GM23338 (cell line): ENCODE measurements at regions not wholly inside any gene's neighbourhood (a gene's known extent, or its start where the extent isn't known, plus 50 kb on each side); places are given as distances from the start of the nearest gene placed in this dataset.

ENCODE experiments used
- ATAC-seq: fragments of 200-7000 bp; cut with Tn5 transposase; 3 replicates; pipeline ENCODE4 v1.9.1; 2020
- DNase-seq: peaks from one replicate; pipeline ENCODE4 v3.0.0-alpha.2; 2015; ENCODE audit warnings: low spot score
- H2AFZ ChIP-seq: fragments of 200-600 bp; sonication (generic); 2 replicates; pipeline ENCODE4 v1.8.0; 2016; ENCODE audit warnings: antibody characterized with exemption, mild to moderate bottlenecking, moderate library complexity
- H3F3A ChIP-seq: fragments of 200-600 bp; sonication (generic); replicated peaks from 2 replicates; pipeline ENCODE4 v1.8.0; 2017; ENCODE audit warnings: antibody characterized with exemption, mixed run types, low read depth
- H3K27ac ChIP-seq: fragments of 200-600 bp; sonication (generic); 2 replicates; pipeline ENCODE4 v1.6.1; 2016; ENCODE audit warnings: low read depth
- H3K27me3 ChIP-seq: fragments of 200-600 bp; sonication (generic); 2 replicates; pipeline ENCODE4 v1.8.0; 2016; ENCODE audit warnings: mild to moderate bottlenecking, mixed run types, moderate library complexity; ENCODE audit not compliant: insufficient read depth
- H3K36me3 ChIP-seq: fragments of 200-600 bp; sonication (generic); 2 replicates; pipeline ENCODE4 v1.8.0; 2016; ENCODE audit warnings: mild to moderate bottlenecking; ENCODE audit not compliant: insufficient read depth
- H3K4me1 ChIP-seq: fragments of 200-600 bp; sonication (generic); 2 replicates; pipeline ENCODE4 v1.8.0; 2016; ENCODE audit warnings: mild to moderate bottlenecking, moderate library complexity; ENCODE audit not compliant: insufficient read depth
- H3K4me2 ChIP-seq: fragments of 200-600 bp; sonication (generic); 2 replicates; pipeline ENCODE4 v1.7.1; 2017; ENCODE audit warnings: mixed run types
- H3K4me3 ChIP-seq: fragments of 200-600 bp; sonication (generic); 2 replicates; pipeline ENCODE4 v1.6.1; 2016; ENCODE audit warnings: mixed run types
- H3K79me2 ChIP-seq: fragments of 200-600 bp; sonication (generic); replicated peaks from 2 replicates; pipeline ENCODE4 v1.8.0; 2017; ENCODE audit warnings: mild to moderate bottlenecking; ENCODE audit not compliant: insufficient read depth
- H3K9me2 ChIP-seq: fragments of 200-600 bp; sonication (generic); 2 replicates; pipeline ENCODE4 v1.8.0; 2017; ENCODE audit not compliant: insufficient read depth
- H4K20me1 ChIP-seq: fragments of 200-600 bp; sonication (generic); replicated peaks from 2 replicates; pipeline ENCODE4 v1.8.0; 2017; ENCODE audit warnings: mild to moderate bottlenecking; ENCODE audit not compliant: insufficient read depth
- H3K27ac Mint-ChIP-seq: 2 replicates; pipeline ENCODE4 v1.8.0; 2020; ENCODE audit warnings: inconsistent platforms, mild to moderate bottlenecking, moderate library complexity, mixed read lengths
- H3K27me3 Mint-ChIP-seq: 3 replicates; pipeline ENCODE4 v1.8.0; 2022; ENCODE audit warnings: low read depth, mild to moderate bottlenecking, moderate library complexity, mixed read lengths, inconsistent platforms; ENCODE audit not compliant: insufficient read depth, poor library complexity
- H3K36me3 Mint-ChIP-seq: 3 replicates; pipeline ENCODE4 v1.8.0; 2021; ENCODE audit warnings: low read depth, mild to moderate bottlenecking, inconsistent platforms, moderate library complexity, mixed read lengths
- H3K4me1 Mint-ChIP-seq: 3 replicates; pipeline ENCODE4 v1.8.0; 2020; ENCODE audit warnings: mild to moderate bottlenecking, inconsistent platforms, mixed read lengths
- H3K4me3 Mint-ChIP-seq: 3 replicates; pipeline ENCODE4 v1.8.0; 2021; ENCODE audit warnings: moderate library complexity, mild to moderate bottlenecking, inconsistent platforms, mixed read lengths
- H3K9me3 Mint-ChIP-seq: 3 replicates; pipeline ENCODE4 v1.8.0; 2020; ENCODE audit warnings: moderate library complexity, mild to moderate bottlenecking, inconsistent platforms, mixed read lengths
- CREB1 ChIP-seq: fragments of 250-450 bp; sonication (Bioruptor Pico); IDR thresholded peaks from 2 replicates; pipeline ENCODE4 v1.5.0; 2020; ENCODE audit warnings: low read depth, mild to moderate bottlenecking, moderate library complexity
- CTCF ChIP-seq, 2 experiments: fragments of 200-600 bp in 1 of 2; sonication (generic) in 1 of 2; conservative IDR thresholded peaks; 2 replicates each; pipeline versions ENCODE4 v1.5.1 to v1.6.1; 2016 to 2017; ENCODE audit warnings: antibody characterized with exemption in 2 of 2, low read depth in 2 of 2, mild to moderate bottlenecking in 2 of 2, moderate library complexity in 1 of 2
- ETS1 ChIP-seq: IDR thresholded peaks from 2 replicates; pipeline ENCODE4 v1.6.1; 2016; ENCODE audit warnings: antibody characterized with exemption
- EZH2 ChIP-seq: fragments of 200-600 bp; sonication (generic); IDR thresholded peaks from one replicate; pipeline ENCODE4 v1.8.0; 2017; ENCODE audit warnings: antibody characterized with exemption, mild to moderate bottlenecking, low read depth; ENCODE audit not compliant: unreplicated experiment
- EZH2phosphoT487 ChIP-seq: fragments of 200-600 bp; sonication (generic); IDR thresholded peaks from one replicate; pipeline ENCODE4 v1.8.1; 2018; ENCODE audit warnings: antibody characterized with exemption; ENCODE audit not compliant: unreplicated experiment
- JUNB ChIP-seq: IDR thresholded peaks from one replicate; pipeline ENCODE4 v1.6.1; 2016; ENCODE audit warnings: antibody characterized with exemption; ENCODE audit not compliant: unreplicated experiment
- NANOG ChIP-seq: IDR thresholded peaks from 2 replicates; pipeline ENCODE4 v1.6.1; 2016; ENCODE audit warnings: antibody characterized with exemption, borderline replicate concordance
- POLR2AphosphoS5 ChIP-seq: IDR thresholded peaks from 2 replicates; pipeline ENCODE4 v1.6.1; 2016; ENCODE audit warnings: antibody characterized with exemption, low read depth
- REST ChIP-seq: IDR thresholded peaks from one replicate; pipeline ENCODE4 v1.6.1; 2018; ENCODE audit warnings: antibody characterized with exemption; ENCODE audit not compliant: unreplicated experiment
- STAT1 ChIP-seq: IDR thresholded peaks from one replicate; pipeline ENCODE4 v1.6.1; 2016; ENCODE audit warnings: antibody characterized with exemption; ENCODE audit not compliant: unreplicated experiment
- ZNF114 ChIP-seq: fragments of 250-450 bp; sonication (Bioruptor Pico); IDR thresholded peaks from 2 replicates; pipeline ENCODE4 v1.5.0; 2020; ENCODE audit warnings: mild to moderate bottlenecking, moderate library complexity
- ZNF331 ChIP-seq: fragments of 250-450 bp; sonication (Bioruptor Pico); IDR thresholded peaks from 2 replicates; pipeline ENCODE4 v1.5.0; 2020; ENCODE audit warnings: low read depth, mild to moderate bottlenecking, moderate library complexity
- ZNF462 ChIP-seq: fragments of 250-450 bp; sonication (Bioruptor Pico); IDR thresholded peaks from 2 replicates; pipeline ENCODE4 v1.5.0; 2020; ENCODE audit warnings: mild to moderate bottlenecking, moderate library complexity

GRCh38 chr5:174521449-174521848 is 202.9 kb upstream of the MSX2 start:
- no peak overlapping the region for H3K27ac ChIP-seq
- no peaks in the 10 kb centered on the region; the same call in 1 of the 2 replicates for H3K27me3 ChIP-seq
- H3K36me3 Mint-ChIP-seq: no peaks in the 10 kb centered on the region

More at GRCh38 chr5:174521449-174521848, 202.9 kb upstream of the MSX2 start:
- H3K9me2 ChIP-seq: no peaks in the 10 kb centered on the region
- no peaks in the 10 kb centered on the region for H3K79me2 ChIP-seq
- Mint-ChIP-seq H3K4me3 (no peak overlapping the region), H3K4me1 (peaks cover 11% of the 10 kb centered on the region), H3K9me3 (peaks cover 4% of the 10 kb centered on the region; the same call in 2 of the 3 replicates), H3K27ac (no peak overlapping the region), H3K27me3 (peaks cover 14% of the 10 kb centered on the region)
- no peak overlapping the region for H2AFZ ChIP-seq
- H3K4me3 ChIP-seq: no peak overlapping the region
- TF ChIP-seq ZNF331 (CRISPR knock-in tag) (no peak), EZH2 (no peak), NANOG (no peak), CREB1 (no peak), POLR2AphosphoS5 (no peak), ETS1 (no peak), ZNF462 (no peak), REST (no peak), CTCF (conservative IDR thresholded peaks at IDR 0.05; ENCODE audit: low read depth in 2 of 2) (no peak), EZH2phosphoT487 (no peak), JUNB (no peak), ZNF114 (CRISPR knock-in tag) (no peak), STAT1 (no peak)
- H4K20me1 ChIP-seq: no peaks in the 10 kb centered on the region
- no peaks in the 10 kb centered on the region for H3K36me3 ChIP-seq
- peaks cover 9% of the 10 kb centered on the region; the same call in 1 of the 2 replicates for H3K4me1 ChIP-seq
- no peak overlapping the region for H3K4me2 ChIP-seq
- ATAC-seq (no peak), DNase-seq (no peak)
- no peaks in the 10 kb centered on the region for H3F3A ChIP-seq
